CD4-positive, alpha-beta T cell treated with Interleukin-6 for 4 hours (primary cell): ENCODE measurements at regions not wholly inside any gene's neighbourhood (a gene's known extent, or its start where the extent isn't known, plus 50 kb on each side); places are given as distances from the start of the nearest gene placed in this dataset.

Experiments
- DNase-seq: peaks from one replicate; pipeline ENCODE4 v3.0.0-alpha.2; 2020; ENCODE audit warnings: mixed read lengths

DNA sequence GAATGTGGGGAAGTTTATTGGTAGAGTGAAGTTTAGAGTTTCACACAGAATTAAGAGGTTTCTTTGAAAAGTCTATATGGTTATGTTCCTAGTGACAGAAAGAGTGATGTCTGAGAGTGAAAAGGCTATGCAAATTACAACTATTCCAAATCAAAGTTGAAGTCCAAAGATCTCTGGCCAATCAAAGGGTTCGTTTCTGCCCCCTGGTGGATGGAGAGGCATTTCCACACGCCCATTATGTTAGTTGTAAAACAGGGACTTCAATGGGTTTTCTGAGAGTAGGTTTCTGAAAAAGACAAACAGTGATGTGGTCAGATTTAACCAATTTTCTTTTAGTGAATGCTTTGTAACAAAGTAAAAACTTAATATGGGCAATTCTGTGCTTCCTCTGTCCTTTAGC, 441.5 kb upstream of the POU3F3 start:
- no peak for DNase-seq

DNA sequence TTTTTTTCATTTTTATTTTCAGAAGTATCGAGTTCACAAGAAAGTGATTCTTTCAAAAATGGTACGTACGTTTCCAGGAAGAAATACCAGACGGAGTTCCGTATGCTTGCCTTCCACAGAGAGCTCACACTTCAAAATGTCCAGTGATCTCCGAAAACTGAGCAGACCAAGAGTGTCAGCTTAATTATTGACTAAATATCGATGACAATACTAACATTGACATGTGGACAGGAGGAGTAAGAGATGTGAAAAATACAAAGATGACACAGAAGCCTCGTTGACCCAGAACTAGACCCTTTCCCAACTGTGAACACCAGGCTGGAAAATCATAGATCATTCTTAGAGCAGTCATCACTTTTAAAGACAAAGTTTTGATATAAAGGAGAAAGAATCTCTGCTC, 440.0 kb upstream of the POU3F3 start:
- no peak for DNase-seq

DNA sequence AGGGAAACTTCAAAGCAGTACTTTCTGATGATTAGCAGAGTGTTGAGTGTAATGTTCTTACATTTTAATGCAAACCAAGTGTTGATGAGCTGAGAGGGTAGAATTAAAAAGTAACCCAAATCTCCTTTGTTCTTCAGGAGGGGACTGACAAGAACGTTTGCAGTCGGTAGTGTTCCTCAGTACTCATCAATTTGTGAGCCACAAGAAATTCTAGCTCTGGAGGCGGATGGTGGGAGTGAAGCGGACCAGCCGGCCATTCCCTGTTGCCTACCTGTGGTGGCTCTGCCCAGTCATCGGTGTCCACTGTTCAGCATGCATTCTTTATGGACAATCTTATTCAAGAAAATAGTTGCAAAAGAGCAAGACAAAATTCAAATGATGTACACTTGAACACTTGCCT, 438.6 kb upstream of the POU3F3 start:
- DNase-seq, result no peak

DNA sequence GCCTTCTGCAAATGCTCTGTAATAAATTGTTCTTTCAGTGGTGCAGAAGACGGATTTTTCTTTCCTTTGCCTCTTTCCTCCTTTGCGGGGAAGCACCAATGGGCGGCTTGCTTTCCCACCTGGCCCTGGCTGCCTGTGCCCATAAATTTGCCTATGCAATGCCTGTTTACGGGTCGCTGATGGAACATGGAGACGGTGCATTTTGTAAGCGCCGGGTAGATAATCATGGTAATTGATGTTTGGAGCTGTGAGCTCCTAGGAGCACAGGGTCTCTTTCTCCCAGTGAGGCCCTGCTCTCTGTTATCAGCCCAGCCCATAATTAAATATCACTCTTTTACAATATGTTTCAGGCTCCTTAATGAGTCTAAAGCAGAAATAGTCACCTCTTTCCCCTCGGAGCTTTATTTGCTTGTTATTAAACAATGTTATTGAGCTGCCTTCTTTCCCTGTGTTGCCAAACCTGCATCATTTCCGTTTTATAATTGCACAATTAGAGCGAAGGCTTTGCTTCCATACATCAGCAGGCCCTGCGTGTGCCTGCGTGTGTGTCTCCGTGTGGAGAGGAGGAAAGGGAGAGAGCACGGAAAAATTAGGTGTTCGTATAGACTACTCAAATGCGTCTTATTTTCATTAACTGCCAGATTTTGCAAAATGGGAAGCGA, 437.4 kb upstream of the POU3F3 start:
- DNase-seq, result no peak

DNA sequence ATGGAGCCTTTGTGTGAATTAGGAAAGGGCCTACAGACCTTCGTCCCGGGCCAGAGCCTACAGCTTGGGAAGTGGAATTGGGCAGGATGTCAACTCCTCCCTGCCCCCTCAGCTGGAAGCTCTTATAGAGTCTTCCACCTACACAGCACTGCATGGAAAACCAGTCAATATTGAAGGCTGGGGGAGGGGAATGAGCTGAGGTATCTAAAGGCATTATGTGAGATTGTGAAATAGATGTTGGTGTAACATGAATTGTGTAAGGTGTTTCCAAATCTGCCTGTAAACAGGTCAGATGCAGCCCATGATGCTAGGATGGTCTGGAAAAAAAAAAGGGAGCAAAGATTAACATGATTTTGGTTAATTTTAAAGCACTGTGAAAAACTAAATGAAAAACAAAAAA, 433.5 kb upstream of the POU3F3 start:
- no peak for DNase-seq

DNA sequence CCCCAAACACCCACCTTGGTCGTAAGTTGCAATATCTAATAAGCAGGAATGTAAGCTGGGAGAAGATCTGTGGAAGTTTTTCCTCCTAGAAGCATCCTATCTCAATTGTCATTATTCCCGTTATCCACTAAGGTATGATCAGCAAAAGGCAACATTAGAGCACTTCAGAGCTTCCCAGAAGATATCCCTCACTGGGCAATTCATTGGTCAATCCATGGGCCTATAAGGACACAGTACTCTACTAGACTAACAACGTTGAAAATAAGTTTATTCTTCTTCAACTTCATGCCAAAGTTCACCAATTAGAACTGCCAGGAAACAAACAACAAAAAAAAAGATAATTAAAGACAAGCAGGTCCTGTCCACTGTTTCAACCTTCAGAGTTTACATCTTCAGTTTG, 433.0 kb upstream of the POU3F3 start:
- no peak for DNase-seq

DNA sequence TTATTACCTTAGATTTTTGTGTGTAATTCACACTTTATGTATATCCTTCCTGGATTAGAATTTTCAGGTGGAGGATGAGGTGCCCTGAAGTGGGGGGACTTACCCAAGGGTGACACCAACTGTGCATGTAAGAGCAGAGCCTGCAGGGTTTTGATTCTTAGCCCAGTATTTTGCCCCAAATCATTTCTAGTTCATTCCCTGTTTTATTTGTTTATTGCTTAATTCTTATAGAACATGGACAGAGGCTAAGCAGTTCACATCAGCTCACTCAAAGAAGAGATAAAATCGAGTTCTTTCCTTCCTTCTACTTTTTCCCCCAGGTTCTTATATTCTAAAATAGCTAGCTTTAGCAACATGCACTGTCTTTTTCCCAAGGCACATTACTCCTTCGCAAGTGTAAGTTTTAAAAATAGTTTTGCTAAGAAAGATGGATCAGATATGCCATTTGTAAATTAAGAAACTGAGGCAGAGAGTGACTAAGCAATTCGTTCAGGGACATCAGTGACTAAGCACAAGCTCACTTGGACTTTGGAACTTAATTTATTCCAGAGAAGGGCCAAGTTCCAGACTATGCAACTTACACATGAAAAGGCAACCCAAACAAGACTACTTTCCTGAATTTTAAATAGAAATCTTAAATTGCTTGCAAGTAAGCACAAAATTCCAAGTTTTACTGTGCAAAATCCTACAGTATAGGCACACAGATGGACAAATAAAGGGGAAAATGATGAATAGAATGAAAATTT, 427.9 kb upstream of the POU3F3 start:
- no peak for DNase-seq

DNA sequence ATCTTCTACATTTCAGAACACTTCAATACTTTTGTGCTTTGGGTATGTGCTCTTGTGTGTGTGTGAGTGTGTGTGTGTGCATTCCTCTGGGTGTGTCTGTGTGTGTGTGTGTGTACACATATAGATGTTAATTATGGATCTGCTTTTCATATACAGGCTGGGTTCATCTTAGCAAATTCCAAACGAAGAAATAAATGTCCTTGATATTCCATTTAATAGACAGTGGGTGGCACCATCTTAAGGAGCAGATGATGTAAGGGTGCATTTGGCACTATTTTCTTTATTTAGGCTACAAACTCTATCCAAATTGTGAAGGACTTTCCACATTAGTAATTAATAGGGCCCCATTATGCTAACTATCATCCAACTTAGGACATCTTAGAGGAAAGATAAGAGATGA, 425.8 kb upstream of the POU3F3 start:
- DNase-seq, result no peak

DNA sequence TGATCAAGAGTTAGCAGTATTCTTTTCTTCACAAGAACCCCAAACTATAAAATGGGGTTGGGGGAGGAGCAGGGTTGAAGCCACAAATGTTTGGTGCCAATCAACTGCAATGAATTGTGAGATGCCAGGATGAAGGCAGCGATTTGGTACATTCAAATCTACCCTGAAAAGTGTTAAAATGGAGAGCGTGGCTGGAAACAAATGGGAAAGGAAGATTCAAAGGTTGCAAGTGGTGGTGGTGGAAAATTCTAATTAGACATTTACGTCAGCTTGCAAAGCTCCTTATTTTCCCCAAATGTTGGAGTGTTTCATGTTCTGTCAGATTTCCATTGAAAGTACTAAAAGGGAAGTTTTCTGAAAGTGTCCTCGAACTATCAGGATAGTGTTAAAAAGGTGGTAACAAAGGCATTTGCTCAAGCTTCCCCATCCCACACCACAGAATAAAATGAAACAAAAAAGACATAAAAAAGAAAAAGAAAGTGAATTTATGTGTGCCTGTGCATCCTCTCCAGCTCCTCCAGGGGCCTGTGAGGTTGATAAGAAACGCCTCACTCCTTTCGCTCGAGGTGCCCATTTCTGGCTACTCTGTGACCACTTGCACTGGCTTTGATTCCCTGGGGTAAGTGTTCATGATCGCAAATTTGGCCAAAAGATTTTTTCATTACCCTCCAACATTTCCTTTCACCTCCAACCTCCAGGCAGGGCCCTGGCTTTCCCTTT, 424.1 kb upstream of the POU3F3 start:
- no peak for DNase-seq

DNA sequence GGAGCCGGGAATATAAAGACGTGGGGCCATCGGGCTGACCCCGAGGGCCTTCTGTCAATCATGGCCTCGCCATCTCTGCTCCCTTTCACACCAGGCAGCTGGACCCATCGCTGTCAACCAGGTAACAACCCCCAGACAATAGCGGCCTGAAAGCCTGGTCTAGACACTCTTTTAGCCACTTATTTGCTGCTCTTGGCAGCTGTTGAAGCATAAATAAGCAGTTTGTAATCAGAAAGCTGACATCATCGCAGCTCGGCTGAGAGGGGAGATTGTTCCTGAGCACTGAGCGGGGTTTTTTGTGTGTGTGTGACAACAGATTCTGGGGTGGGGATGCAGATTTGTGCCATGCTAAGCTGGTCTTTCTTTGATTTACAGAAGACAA, 423.6 kb upstream of the POU3F3 start:
- no peak for DNase-seq

DNA sequence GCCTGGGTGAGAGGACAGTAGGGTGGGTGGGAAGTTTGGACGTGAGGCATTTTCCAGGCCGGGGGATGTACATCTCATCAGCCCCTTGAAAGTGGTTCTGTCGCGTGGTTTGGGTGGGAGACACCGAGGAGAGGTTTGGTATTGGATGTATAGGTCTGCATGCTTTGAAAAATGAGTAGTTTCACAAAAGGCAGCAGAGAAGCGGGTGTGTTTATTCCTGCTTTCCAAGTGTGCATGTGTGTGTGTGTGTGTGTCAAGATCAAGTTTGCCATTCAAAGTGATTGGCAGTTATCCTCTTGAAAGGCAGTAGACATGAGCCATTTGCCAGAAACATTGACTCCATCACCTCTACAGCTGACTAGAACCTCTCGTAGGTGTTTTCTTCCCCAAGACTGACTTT, 423.1 kb upstream of the POU3F3 start:
- DNase-seq, result no peak

DNA sequence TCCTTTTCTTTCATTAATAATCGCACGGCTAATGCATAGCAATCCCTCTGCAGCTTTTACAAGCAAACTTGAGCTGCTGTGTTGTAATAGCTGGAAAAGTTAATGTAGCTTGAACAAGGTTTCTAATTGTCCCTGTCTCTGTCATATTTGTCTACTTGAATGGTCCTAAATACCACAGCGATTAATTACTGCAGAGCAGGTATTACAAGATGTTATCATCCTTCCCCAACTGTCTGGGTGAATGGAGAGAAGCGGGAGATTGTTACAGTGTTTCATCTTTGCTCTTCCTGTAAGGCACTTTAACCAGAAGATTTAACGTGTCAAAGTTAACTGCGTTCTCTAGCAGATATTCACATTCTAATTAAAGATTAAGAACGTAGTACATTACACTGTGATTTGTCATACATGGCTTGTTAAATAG, 422.2 kb upstream of the POU3F3 start:
- no peak for DNase-seq

DNA sequence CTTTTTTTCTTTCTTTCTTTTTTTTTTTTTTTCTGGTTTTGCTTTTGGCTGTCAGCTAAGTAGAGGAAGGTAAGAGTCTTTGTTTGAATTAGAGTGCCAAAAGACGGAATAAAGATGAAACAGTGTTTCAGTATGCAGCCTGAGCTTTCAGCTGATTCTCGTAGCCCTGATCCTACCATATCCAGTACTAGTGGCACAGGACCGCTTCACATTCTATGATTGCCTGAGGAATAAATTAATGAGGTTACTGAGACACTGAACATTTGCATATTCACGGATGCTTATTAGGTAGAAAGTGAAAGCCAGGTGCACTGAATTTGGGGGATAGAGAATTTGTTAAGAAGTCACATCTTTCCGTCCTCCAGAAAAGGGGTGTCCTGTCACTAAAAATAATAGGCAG, 421.5 kb upstream of the POU3F3 start:
- no peak for DNase-seq

DNA sequence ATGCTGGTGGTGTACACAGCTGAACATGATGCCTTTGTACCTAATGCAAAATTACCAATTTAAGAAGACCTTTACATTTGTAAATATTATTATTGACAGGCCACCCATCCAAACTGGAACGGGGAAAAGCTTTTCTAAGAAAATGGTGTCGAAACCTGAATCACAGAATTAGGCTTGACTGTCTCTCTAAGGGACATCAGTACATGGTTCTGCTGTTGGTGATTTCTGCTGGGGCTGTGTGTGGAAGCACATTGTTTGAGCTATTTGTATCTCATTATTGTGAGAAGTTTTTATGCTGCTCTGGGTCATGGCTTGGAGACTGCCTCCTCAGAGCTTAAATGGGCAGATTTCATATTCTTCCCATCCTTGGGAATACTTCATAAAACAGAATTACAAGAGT, 420.9 kb upstream of the POU3F3 start:
- DNase-seq, result no peak

DNA sequence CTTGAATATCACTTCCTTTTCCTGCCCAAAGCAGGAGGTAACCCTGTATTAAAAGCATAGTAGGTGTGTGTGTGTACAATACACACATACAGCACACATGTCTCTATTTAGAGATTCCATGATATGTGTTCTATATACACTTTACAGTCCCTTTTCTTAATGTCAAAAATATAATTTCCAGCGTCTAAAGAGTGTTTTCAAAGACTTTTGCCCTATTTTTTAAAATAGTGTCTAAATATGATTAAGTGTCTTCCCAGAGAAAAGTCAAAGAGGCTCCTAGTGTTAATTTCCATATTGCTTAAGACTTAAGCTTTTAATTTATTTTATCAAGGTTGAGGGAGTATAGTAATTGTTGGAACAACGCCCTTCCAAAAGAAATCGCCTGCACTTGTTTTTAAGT, 420.3 kb upstream of the POU3F3 start:
- no peak for DNase-seq

DNA sequence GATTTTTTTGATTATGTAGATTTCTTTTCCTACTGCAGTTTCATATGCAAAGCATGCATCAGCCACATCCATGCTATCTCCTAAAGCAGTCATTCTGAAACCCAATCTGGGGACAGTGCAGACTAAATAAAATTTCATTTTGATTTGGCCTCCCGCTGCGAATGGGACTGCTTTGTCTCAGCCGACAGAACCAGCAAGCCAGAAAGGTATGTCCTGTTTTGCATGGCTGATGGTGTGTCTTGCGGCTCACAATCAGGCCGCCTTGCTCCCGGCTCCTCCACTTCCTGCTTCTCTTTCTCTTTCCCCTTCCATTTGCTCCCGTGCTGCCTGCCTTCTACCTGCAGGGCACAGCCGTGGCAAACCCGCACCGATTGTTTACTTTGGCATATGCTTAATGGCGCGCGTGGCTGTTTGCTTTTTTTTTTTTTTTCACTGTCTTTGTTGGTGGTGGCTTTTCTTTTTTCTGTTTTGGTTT, 419.6 kb upstream of the POU3F3 start:
- no peak for DNase-seq

DNA sequence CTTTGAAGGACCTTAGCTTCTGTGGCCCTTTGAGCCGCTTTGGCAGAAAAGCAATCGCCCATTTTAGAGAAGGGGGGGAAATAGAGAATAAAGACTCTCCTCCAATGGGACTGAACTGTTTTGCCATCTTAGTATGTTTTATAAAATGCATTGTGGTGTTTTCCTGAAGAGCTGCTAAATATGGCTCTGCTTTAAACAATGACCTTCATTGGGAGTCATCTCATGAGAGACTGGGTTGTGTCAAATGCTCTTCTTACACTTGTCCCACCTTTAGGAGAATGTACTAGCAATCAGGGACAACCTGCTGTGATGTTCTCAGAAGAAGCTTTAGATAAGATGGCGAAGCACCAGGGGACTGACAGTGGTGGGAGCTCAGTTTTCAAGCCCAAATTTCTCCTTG, 418.9 kb upstream of the POU3F3 start:
- no peak for DNase-seq

DNA sequence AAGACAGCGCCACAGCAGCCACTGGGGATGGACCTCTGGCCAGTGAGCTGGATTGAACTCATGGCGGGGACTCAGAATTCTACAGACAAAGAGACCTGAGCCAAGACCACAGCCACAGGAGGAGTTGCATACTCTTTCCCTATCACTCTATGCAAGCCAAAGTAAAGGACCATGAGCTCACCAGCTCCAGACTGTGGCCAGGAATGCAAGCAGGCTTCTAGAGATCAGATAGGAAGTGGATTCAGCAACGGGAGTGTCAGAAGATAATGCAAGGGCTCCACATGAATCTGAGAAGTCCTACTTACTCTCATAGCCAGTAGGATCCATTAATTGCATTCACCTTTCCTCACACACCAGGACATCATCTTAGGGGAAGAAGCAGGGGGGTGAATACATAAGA, 415.4 kb upstream of the POU3F3 start:
- no peak for DNase-seq

DNA sequence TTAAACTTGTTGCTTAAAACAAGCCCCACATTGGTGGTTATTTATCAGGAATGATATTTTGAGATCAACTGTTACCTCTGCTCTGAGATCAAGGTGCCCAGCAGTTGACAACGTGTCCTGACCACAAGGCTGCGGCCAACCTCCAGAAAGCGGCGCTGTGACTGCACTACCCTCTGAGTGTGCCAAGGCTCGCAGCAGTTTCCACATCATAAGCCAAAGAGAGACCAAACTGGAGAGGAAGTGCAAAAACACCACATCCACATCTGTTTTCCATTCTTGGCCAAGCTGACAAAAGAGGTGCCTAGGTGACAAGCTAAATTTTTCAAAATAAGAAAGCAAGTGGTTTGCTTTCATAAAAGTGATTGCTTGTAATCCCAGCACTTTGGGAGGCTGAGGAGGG, 410.8 kb upstream of the POU3F3 start:
- DNase-seq, result no peak

DNA sequence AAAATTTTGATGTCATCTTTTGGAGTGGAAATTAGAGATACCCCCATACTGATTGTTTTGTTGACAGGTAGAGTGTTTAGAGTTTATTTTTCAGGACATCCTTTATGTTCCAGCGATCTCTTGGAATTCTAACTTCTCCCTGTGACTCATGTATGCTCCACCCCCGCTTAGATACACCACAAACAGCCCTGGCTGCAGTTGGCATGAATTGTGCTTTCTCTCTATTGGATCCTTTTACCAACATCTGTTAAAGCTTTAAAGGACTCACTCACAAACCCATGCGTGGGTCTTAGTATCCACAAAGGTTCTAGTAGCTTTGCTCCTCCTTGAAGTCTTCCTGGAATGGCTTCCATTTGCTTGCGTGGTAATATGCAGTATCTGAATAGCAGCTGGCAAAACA, 409.5 kb upstream of the POU3F3 start:
- no peak for DNase-seq

DNA sequence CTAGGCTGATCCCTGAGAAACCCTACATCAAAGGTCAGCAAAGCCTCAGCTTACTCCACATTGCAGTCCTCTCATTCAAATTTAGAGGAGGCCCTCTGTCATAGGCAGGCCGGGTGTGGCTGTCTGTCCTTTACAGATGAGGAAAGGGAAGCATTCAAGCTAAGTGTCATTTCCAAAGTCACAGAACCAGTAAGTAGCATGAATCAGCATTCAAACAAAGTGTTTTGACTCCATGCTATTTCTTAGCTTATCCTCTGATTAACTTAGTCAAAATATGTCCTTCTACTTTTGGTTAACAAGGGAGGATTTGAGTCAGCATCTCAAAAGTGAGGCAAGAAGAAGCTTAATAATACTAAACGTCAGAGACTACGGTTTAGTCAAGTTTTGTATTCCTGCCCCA, 409.0 kb upstream of the POU3F3 start:
- DNase-seq, result no peak

DNA sequence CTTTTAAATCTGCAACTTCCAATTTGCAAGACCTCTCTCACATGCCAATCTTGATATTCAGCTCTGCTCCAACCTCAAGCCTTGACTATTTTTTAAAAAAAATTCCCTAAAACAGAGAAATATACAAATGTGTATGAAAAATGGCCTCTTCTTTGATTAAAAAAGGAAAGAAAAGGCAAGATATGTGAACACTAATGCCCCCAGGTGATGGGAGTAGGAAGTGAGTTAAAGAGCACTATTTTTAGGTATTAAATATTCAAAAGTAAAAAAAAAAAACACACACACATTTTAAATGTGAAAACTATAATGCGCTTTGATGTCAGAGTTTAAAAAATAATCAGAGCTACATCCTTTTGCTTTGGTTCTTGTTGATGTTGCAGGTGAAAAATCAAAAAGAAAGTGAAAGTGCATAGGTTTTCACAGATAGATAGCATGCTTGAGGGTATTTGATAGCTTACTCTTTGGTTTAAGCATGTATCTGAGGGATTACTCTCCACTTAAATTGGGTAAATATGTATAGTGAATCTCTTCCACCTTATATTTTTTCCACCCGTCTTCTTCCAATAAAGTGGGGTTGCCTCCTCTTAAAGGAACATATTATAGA, 406.0 kb upstream of the POU3F3 start:
- DNase-seq, result no peak

DNA sequence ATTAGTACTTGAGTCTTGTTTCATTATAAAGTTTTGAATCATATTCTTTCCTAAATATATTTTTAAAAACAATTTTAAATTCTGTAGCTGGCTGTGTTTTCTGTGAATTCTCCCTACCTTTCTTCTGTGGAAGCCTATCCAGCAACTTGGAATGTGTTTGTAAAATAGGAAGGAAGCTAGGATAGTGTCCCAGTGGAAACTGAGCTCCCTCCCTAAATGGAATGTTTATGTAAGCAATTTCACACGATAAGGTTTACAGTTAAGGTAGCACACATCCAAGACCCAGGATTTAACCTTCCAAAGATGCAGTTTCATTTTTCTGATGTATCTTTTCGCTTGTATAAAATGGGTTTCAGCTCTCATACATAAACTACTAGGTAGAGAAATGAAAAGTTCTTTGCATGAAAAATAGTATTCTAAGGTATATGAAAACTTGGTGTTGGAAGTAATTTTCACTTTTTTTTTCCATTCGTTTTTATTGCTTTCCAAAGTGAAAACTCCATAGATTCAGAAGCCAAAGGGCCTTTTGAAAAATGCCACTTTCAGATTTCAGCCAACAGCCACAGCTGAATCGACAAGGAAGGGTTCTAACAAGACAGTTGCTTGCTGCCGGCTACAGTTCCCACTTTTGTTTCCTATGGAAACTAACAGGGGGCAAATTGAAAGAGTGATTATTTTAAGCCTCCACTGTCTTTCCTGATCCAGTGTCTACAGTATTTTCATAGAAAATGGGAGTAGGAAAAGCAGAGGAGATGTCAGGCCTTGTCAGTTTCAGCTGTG, 405.1 kb upstream of the POU3F3 start:
- DNase-seq, result no peak
